ENCODE measurements at regions not wholly inside any gene's neighbourhood (a gene's known extent, or its start where the extent isn't known, plus 50 kb on each side); places are given as distances from the start of the nearest gene placed in this dataset.

GRCh38 chr5:136722086-136722485 is 356.7 kb upstream of the TRPC7 start:
- TF ChIP-seq STAT1 (IDR thresholded peaks at IDR 0.05; ENCODE audit: unreplicated experiment) (no peak), ETS1 (IDR thresholded peaks at IDR 0.05) (no peak), JUNB (IDR thresholded peaks at IDR 0.05; ENCODE audit: unreplicated experiment) (no peak), ZNF331 (CRISPR knock-in tag; IDR thresholded peaks at IDR 0.05; ENCODE audit: low read depth) (no peak), EZH2 (IDR thresholded peaks at IDR 0.05; ENCODE audit: low read depth, unreplicated experiment) (no peak), ZNF114 (CRISPR knock-in tag; IDR thresholded peaks at IDR 0.05) (no peak), NANOG (IDR thresholded peaks at IDR 0.05; ENCODE audit: borderline replicate concordance) (no peak), CREB1 (CRISPR knock-in tag; IDR thresholded peaks at IDR 0.05; ENCODE audit: low read depth) (no peak), CTCF (conservative IDR thresholded peaks at IDR 0.05; ENCODE audit: low read depth in 2 of 2) (no peak), POLR2AphosphoS5 (IDR thresholded peaks at IDR 0.05; ENCODE audit: low read depth) (no peak), EZH2phosphoT487 (IDR thresholded peaks at IDR 0.05; ENCODE audit: unreplicated experiment) (no peak)
- TF ChIP-seq, protein P1, sequence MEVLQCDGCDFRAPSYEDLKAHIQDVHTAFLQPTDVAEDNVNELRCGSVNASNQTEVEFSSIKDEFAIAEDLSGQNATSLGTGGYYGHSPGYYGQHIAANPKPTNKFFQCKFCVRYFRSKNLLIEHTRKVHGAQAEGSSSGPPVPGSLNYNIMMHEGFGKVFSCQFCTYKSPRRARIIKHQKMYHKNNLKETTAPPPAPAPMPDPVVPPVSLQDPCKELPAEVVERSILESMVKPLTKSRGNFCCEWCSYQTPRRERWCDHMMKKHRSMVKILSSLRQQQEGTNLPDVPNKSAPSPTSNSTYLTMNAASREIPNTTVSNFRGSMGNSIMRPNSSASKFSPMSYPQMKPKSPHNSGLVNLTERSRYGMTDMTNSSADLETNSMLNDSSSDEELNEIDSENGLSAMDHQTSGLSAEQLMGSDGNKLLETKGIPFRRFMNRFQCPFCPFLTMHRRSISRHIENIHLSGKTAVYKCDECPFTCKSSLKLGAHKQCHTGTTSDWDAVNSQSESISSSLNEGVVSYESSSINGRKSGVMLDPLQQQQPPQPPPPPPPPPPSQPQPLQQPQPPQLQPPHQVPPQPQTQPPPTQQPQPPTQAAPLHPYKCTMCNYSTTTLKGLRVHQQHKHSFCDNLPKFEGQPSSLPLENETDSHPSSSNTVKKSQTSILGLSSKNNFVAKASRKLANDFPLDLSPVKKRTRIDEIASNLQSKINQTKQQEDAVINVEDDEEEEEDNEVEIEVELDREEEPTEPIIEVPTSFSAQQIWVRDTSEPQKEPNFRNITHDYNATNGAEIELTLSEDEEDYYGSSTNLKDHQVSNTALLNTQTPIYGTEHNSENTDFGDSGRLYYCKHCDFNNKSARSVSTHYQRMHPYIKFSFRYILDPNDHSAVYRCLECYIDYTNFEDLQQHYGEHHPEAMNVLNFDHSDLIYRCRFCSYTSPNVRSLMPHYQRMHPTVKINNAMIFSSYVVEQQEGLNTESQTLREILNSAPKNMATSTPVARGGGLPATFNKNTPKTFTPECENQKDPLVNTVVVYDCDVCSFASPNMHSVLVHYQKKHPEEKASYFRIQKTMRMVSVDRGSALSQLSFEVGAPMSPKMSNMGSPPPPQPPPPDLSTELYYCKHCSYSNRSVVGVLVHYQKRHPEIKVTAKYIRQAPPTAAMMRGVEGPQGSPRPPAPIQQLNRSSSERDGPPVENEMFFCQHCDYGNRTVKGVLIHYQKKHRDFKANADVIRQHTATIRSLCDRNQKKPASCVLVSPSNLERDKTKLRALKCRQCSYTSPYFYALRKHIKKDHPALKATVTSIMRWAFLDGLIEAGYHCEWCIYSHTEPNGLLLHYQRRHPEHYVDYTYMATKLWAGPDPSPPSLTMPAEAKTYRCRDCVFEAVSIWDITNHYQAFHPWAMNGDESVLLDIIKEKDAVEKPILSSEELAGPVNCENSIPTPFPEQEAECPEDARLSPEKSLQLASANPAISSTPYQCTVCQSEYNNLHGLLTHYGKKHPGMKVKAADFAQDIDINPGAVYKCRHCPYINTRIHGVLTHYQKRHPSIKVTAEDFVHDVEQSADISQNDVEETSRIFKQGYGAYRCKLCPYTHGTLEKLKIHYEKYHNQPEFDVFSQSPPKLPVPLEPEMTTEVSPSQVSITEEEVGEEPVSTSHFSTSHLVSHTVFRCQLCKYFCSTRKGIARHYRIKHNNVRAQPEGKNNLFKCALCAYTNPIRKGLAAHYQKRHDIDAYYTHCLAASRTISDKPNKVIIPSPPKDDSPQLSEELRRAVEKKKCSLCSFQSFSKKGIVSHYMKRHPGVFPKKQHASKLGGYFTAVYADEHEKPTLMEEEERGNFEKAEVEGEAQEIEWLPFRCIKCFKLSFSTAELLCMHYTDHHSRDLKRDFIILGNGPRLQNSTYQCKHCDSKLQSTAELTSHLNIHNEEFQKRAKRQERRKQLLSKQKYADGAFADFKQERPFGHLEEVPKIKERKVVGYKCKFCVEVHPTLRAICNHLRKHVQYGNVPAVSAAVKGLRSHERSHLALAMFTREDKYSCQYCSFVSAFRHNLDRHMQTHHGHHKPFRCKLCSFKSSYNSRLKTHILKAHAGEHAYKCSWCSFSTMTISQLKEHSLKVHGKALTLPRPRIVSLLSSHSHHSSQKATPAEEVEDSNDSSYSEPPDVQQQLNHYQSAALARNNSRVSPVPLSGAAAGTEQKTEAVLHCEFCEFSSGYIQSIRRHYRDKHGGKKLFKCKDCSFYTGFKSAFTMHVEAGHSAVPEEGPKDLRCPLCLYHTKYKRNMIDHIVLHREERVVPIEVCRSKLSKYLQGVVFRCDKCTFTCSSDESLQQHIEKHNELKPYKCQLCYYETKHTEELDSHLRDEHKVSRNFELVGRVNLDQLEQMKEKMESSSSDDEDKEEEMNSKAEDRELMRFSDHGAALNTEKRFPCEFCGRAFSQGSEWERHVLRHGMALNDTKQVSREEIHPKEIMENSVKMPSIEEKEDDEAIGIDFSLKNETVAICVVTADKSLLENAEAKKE (CRISPR knock-in tag; IDR thresholded peaks at IDR 0.05): no peak
- TF ChIP-seq, protein P2, sequence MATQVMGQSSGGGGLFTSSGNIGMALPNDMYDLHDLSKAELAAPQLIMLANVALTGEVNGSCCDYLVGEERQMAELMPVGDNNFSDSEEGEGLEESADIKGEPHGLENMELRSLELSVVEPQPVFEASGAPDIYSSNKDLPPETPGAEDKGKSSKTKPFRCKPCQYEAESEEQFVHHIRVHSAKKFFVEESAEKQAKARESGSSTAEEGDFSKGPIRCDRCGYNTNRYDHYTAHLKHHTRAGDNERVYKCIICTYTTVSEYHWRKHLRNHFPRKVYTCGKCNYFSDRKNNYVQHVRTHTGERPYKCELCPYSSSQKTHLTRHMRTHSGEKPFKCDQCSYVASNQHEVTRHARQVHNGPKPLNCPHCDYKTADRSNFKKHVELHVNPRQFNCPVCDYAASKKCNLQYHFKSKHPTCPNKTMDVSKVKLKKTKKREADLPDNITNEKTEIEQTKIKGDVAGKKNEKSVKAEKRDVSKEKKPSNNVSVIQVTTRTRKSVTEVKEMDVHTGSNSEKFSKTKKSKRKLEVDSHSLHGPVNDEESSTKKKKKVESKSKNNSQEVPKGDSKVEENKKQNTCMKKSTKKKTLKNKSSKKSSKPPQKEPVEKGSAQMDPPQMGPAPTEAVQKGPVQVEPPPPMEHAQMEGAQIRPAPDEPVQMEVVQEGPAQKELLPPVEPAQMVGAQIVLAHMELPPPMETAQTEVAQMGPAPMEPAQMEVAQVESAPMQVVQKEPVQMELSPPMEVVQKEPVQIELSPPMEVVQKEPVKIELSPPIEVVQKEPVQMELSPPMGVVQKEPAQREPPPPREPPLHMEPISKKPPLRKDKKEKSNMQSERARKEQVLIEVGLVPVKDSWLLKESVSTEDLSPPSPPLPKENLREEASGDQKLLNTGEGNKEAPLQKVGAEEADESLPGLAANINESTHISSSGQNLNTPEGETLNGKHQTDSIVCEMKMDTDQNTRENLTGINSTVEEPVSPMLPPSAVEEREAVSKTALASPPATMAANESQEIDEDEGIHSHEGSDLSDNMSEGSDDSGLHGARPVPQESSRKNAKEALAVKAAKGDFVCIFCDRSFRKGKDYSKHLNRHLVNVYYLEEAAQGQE (IDR thresholded peaks at IDR 0.05; ENCODE audit: unreplicated experiment): no peak
- Histone ChIP-seq H3F3A (replicated peaks; ENCODE audit: low read depth) (no peaks in the 10 kb centered on the region), H4K20me1 (replicated peaks; ENCODE audit: insufficient read depth) (no peaks in the 10 kb centered on the region), H3K4me2 (no peak overlapping the region), H3K4me3 (no peak overlapping the region), H3K4me1 (ENCODE audit: insufficient read depth) (peaks cover 8% of the 10 kb centered on the region; the same call in 1 of the 2 replicates), H3K27me3 (ENCODE audit: insufficient read depth) (no peaks in the 10 kb centered on the region), H3K79me2 (replicated peaks; ENCODE audit: insufficient read depth) (no peaks in the 10 kb centered on the region), H3K9me2 (ENCODE audit: insufficient read depth) (peaks cover 10% of the 10 kb centered on the region; the same call in 1 of the 2 replicates), H3K27ac (ENCODE audit: low read depth) (no peak overlapping the region), H3K36me3 (ENCODE audit: insufficient read depth) (no peaks in the 10 kb centered on the region), H2AFZ (no peak overlapping the region)
- Mint-ChIP-seq H3K36me3 (ENCODE audit: low read depth) (no peaks in the 10 kb centered on the region), H3K27ac (no peak overlapping the region), H3K9me3 (no peaks in the 10 kb centered on the region; the same call in 2 of the 3 replicates), H3K4me3 (no peak overlapping the region), H3K27me3 (ENCODE audit: insufficient read depth, low read depth, poor library complexity) (peaks cover 2% of the 10 kb centered on the region), H3K4me1 (peaks cover 8% of the 10 kb centered on the region)
- DNase-seq (ENCODE audit: low spot score): no peak
- ATAC-seq: no peak

Measured in GM23338 (cell line).